ENCODE measurements at regions not wholly inside any gene's neighbourhood (a gene's known extent, or its start where the extent isn't known, plus 50 kb on each side); places are given as distances from the start of the nearest gene placed in this dataset.

DNA sequence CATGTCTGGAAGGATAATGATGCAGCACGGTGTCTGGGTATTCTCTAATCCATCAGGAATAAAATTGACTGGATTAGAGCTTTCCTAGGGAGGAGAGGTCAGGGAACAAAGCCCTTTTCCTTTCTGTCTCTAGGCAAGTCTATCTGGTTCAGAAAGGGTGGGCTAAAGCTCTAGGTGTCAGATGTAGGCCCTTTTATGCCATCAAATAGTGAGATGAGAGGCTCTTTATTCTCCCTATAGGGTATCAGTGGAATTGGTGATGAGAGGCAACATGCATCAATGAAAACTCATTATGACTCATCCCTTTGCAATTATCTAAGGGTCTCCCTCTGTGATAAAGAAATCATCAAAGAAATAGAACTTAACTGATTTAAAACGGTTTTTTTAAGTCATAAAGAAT is 328.0 kb upstream of the CRIM1 start:
- DNase-seq (ENCODE audit: low read depth in 1 of 2, low spot score in 1 of 2) = no peak
- TF ChIP-seq GABPA (IDR thresholded peaks at IDR 0.05; ENCODE audit: low read depth) (no peak), SPI1 (IDR thresholded peaks at IDR 0.05; ENCODE audit: borderline replicate concordance, low read depth) (no peak), POLR2AphosphoS5 (IDR thresholded peaks at IDR 0.05; ENCODE audit: low read depth) (no peak)
- TF ChIP-seq, protein P1, sequence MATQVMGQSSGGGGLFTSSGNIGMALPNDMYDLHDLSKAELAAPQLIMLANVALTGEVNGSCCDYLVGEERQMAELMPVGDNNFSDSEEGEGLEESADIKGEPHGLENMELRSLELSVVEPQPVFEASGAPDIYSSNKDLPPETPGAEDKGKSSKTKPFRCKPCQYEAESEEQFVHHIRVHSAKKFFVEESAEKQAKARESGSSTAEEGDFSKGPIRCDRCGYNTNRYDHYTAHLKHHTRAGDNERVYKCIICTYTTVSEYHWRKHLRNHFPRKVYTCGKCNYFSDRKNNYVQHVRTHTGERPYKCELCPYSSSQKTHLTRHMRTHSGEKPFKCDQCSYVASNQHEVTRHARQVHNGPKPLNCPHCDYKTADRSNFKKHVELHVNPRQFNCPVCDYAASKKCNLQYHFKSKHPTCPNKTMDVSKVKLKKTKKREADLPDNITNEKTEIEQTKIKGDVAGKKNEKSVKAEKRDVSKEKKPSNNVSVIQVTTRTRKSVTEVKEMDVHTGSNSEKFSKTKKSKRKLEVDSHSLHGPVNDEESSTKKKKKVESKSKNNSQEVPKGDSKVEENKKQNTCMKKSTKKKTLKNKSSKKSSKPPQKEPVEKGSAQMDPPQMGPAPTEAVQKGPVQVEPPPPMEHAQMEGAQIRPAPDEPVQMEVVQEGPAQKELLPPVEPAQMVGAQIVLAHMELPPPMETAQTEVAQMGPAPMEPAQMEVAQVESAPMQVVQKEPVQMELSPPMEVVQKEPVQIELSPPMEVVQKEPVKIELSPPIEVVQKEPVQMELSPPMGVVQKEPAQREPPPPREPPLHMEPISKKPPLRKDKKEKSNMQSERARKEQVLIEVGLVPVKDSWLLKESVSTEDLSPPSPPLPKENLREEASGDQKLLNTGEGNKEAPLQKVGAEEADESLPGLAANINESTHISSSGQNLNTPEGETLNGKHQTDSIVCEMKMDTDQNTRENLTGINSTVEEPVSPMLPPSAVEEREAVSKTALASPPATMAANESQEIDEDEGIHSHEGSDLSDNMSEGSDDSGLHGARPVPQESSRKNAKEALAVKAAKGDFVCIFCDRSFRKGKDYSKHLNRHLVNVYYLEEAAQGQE (IDR thresholded peaks at IDR 0.05; ENCODE audit: insufficient replicate concordance, low read depth) = no peak
- TF ChIP-seq, protein P2, sequence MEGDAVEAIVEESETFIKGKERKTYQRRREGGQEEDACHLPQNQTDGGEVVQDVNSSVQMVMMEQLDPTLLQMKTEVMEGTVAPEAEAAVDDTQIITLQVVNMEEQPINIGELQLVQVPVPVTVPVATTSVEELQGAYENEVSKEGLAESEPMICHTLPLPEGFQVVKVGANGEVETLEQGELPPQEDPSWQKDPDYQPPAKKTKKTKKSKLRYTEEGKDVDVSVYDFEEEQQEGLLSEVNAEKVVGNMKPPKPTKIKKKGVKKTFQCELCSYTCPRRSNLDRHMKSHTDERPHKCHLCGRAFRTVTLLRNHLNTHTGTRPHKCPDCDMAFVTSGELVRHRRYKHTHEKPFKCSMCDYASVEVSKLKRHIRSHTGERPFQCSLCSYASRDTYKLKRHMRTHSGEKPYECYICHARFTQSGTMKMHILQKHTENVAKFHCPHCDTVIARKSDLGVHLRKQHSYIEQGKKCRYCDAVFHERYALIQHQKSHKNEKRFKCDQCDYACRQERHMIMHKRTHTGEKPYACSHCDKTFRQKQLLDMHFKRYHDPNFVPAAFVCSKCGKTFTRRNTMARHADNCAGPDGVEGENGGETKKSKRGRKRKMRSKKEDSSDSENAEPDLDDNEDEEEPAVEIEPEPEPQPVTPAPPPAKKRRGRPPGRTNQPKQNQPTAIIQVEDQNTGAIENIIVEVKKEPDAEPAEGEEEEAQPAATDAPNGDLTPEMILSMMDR (IDR thresholded peaks at IDR 0.05; ENCODE audit: insufficient read depth, low read length) = no peak
- Histone ChIP-seq H3K27ac (replicated peaks) (no peak overlapping the region), H3K27me3 (ENCODE audit: insufficient read depth, poor library complexity, severe bottlenecking) (no peaks in the 10 kb centered on the region), H3K4me3 (replicated peaks; ENCODE audit: insufficient read depth, low read length) (no peak overlapping the region)

DNA sequence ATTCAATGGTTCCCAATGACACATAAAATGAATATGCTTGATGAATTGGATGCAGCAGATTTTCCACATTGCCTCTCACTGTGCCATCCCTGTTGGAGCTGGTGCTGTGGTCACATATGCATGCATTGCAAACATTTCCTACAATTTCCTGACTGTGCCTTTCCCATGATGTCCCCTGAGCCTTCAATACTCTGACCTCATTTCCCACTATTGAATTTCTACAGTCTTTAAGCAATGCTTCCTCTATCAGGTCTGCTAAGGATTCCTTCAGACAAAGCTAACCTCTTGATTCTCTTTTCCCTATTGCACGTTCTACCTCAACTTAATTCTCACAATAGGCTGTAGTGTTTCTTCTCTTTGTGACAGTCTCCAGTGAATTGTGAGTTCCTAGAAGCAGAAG is 342.5 kb upstream of the CRIM1 start:
- Histone ChIP-seq H3K4me3 (replicated peaks; ENCODE audit: insufficient read depth, low read length) (no peak overlapping the region), H3K27me3 (ENCODE audit: insufficient read depth, poor library complexity, severe bottlenecking) (no peaks in the 10 kb centered on the region), H3K27ac (replicated peaks) (no peak overlapping the region)
- DNase-seq (ENCODE audit: low read depth in 1 of 2, low spot score in 1 of 2) = no peak
- TF ChIP-seq GABPA (IDR thresholded peaks at IDR 0.05; ENCODE audit: low read depth) = no peak
- TF ChIP-seq, protein P2 (IDR thresholded peaks at IDR 0.05; ENCODE audit: insufficient read depth, low read length) = no peak
- TF ChIP-seq, protein P1 (IDR thresholded peaks at IDR 0.05; ENCODE audit: insufficient replicate concordance, low read depth) = no peak
- no peak for TF ChIP-seq POLR2AphosphoS5 (IDR thresholded peaks at IDR 0.05; ENCODE audit: low read depth)
- TF ChIP-seq SPI1 (IDR thresholded peaks at IDR 0.05; ENCODE audit: borderline replicate concordance, low read depth) = no peak

GRCh38 chr2:36006444-36006843 is 349.1 kb upstream of the CRIM1 start:
- Histone ChIP-seq H3K4me3 (replicated peaks; ENCODE audit: insufficient read depth, low read length) (no peak overlapping the region), H3K27ac (replicated peaks) (no peak overlapping the region), H3K27me3 (ENCODE audit: insufficient read depth, poor library complexity, severe bottlenecking) (peaks cover under 1% of the 10 kb centered on the region)
- TF ChIP-seq POLR2AphosphoS5 (IDR thresholded peaks at IDR 0.05; ENCODE audit: low read depth) (no peak), GABPA (IDR thresholded peaks at IDR 0.05; ENCODE audit: low read depth) (no peak), SPI1 (IDR thresholded peaks at IDR 0.05; ENCODE audit: borderline replicate concordance, low read depth) (no peak)
- TF ChIP-seq, protein P1 (IDR thresholded peaks at IDR 0.05; ENCODE audit: insufficient replicate concordance, low read depth) = no peak
- TF ChIP-seq, protein P2 (IDR thresholded peaks at IDR 0.05; ENCODE audit: insufficient read depth, low read length) = no peak
- no peak for DNase-seq (ENCODE audit: low read depth in 1 of 2, low spot score in 1 of 2)

Measured in HL-60 (cell line).